ENCODE measurements at regions not wholly inside any gene's neighbourhood (a gene's known extent, or its start where the extent isn't known, plus 50 kb on each side); places are given as distances from the start of the nearest gene placed in this dataset.

GRCh38 chr2:226411727-226412360 lies 387.8 kb downstream of the IRS1 start:
- no peaks in the 10 kb centered on the region for H3K9me3 ChIP-seq (ENCODE audit: severe bottlenecking)
- H3K27me3 ChIP-seq (ENCODE audit: insufficient read depth, low read depth, severe bottlenecking), result no peaks in the 10 kb centered on the region
- no peak overlapping the region for H3K27ac ChIP-seq
- H3K4me3 ChIP-seq (ENCODE audit: low read depth, low read length), result no peak overlapping the region
- no peak for DNase-seq
- H3K36me3 ChIP-seq, result no peaks in the 10 kb centered on the region
- TF ChIP-seq, protein P1, sequence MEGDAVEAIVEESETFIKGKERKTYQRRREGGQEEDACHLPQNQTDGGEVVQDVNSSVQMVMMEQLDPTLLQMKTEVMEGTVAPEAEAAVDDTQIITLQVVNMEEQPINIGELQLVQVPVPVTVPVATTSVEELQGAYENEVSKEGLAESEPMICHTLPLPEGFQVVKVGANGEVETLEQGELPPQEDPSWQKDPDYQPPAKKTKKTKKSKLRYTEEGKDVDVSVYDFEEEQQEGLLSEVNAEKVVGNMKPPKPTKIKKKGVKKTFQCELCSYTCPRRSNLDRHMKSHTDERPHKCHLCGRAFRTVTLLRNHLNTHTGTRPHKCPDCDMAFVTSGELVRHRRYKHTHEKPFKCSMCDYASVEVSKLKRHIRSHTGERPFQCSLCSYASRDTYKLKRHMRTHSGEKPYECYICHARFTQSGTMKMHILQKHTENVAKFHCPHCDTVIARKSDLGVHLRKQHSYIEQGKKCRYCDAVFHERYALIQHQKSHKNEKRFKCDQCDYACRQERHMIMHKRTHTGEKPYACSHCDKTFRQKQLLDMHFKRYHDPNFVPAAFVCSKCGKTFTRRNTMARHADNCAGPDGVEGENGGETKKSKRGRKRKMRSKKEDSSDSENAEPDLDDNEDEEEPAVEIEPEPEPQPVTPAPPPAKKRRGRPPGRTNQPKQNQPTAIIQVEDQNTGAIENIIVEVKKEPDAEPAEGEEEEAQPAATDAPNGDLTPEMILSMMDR (IDR thresholded peaks at IDR 0.05; ENCODE audit: low read depth, low read length), result no peak

DNA sequence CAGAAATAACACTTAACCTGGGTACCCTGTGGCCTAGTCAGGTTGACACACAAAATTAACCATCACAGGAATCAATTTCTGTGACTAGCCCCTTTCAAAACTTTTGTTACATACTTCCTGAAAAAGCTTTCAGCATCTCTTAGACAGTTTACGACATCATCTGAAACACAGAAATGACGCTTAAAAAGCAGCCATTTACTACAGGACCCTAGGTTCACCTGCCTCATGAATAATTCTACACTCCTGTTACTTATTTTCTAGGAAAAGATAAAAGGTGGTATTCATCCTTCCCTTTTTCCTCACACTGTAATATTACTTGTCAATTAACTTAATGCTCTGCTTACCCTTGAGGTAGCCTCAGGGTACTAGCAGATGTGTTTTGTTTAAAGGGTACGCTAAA lies 388.4 kb downstream of the IRS1 start:
- Histone ChIP-seq H3K27me3 (ENCODE audit: insufficient read depth, low read depth, severe bottlenecking) (no peaks in the 10 kb centered on the region), H3K27ac (no peak overlapping the region), H3K9me3 (ENCODE audit: severe bottlenecking) (no peaks in the 10 kb centered on the region), H3K36me3 (no peaks in the 10 kb centered on the region), H3K4me3 (ENCODE audit: low read depth, low read length) (no peak overlapping the region)
- no peak for DNase-seq
- TF ChIP-seq, protein P1 (IDR thresholded peaks at IDR 0.05; ENCODE audit: low read depth, low read length), result no peak

GRCh38 chr2:226410247-226410835 lies 389.3 kb downstream of the IRS1 start:
- H3K9me3 ChIP-seq (ENCODE audit: severe bottlenecking), result no peaks in the 10 kb centered on the region
- H3K4me3 ChIP-seq (ENCODE audit: low read depth, low read length), result no peak overlapping the region
- no peaks in the 10 kb centered on the region for H3K36me3 ChIP-seq
- no peak for DNase-seq
- no peak overlapping the region for H3K27ac ChIP-seq
- TF ChIP-seq, protein P1 (IDR thresholded peaks at IDR 0.05; ENCODE audit: low read depth, low read length), result no peak
- no peaks in the 10 kb centered on the region for H3K27me3 ChIP-seq (ENCODE audit: insufficient read depth, low read depth, severe bottlenecking)

GRCh38 chr2:226409134-226409533 lies 390.5 kb downstream of the IRS1 start:
- no peaks in the 10 kb centered on the region for H3K36me3 ChIP-seq
- no peak overlapping the region for H3K27ac ChIP-seq
- no peaks in the 10 kb centered on the region for H3K9me3 ChIP-seq (ENCODE audit: severe bottlenecking)
- H3K4me3 ChIP-seq (ENCODE audit: low read depth, low read length), result no peak overlapping the region
- TF ChIP-seq, protein P1 (IDR thresholded peaks at IDR 0.05; ENCODE audit: low read depth, low read length), result no peak
- no peaks in the 10 kb centered on the region for H3K27me3 ChIP-seq (ENCODE audit: insufficient read depth, low read depth, severe bottlenecking)
- no peak for DNase-seq

- Histone ChIP-seq H3K36me3 (no peaks in the 10 kb centered on the region), H3K27ac (no peak overlapping the region), H3K4me3 (ENCODE audit: low read depth, low read length) (no peak overlapping the region), H3K9me3 (ENCODE audit: severe bottlenecking) (no peaks in the 10 kb centered on the region), H3K27me3 (ENCODE audit: insufficient read depth, low read depth, severe bottlenecking) (no peaks in the 10 kb centered on the region)
- no peak for DNase-seq
- TF ChIP-seq, protein P1 (IDR thresholded peaks at IDR 0.05; ENCODE audit: low read depth, low read length), result no peak
Measured at GRCh38 chr2:226408141-226408540, 391.5 kb downstream of the IRS1 start.

DNA sequence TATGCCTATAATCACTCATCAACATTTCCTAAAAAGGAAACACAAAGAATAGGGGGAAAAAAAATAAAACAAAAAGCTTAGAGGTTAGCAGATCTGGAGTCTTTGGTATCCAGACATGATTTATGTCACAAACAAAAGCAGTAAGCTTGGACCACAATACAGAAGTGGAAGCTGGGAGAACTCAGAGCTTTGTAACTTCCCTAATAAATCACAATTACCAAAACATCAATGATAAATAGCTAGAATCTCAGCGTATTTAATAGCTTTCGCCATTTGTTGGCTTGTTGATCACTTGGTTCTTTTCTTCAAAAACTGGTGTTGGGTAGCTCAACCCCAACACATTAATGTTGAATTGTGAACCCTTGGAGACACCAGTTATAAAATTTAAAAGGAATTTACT lies 392.5 kb downstream of the IRS1 start:
- TF ChIP-seq, protein P1 (IDR thresholded peaks at IDR 0.05; ENCODE audit: low read depth, low read length), result no peak
- H3K27me3 ChIP-seq (ENCODE audit: insufficient read depth, low read depth, severe bottlenecking), result no peaks in the 10 kb centered on the region
- H3K9me3 ChIP-seq (ENCODE audit: severe bottlenecking), result no peaks in the 10 kb centered on the region
- no peaks in the 10 kb centered on the region for H3K36me3 ChIP-seq
- no peak overlapping the region for H3K27ac ChIP-seq
- no peak for DNase-seq
- no peak overlapping the region for H3K4me3 ChIP-seq (ENCODE audit: low read depth, low read length)

Measured in WERI-Rb-1 (cell line).